HUES6 (cell line): ENCODE measurements at regions not wholly inside any gene's neighbourhood (a gene's known extent, or its start where the extent isn't known, plus 50 kb on each side); places are given as distances from the start of the nearest gene placed in this dataset.
A peak's percentile ranks its signal among the peaks of the same experiment; 100 is the strongest.
"Not testable (repeated sequence)": the region's sequence is repeated elsewhere in the genome, so short reads cannot be mapped to it uniquely, and the experiment has no call there.

ENCODE experiments used
- H3K27ac ChIP-seq: 2 replicates; pipeline ENCODE4 v1.7.0; 2013; ENCODE audit warnings: low read depth, mild to moderate bottlenecking, low read length, inconsistent platforms
- H3K27me3 ChIP-seq: 2 replicates; pipeline ENCODE4 v1.6.1; 2013; ENCODE audit warnings: low read length; ENCODE audit not compliant: control insufficient read depth, insufficient read depth
- H3K36me3 ChIP-seq: 2 replicates; pipeline ENCODE4 v1.6.1; 2013; ENCODE audit warnings: low read length; ENCODE audit not compliant: control insufficient read depth, insufficient read depth
- H3K4me1 ChIP-seq: 2 replicates; pipeline ENCODE4 v1.6.1; 2013; ENCODE audit warnings: low read length; ENCODE audit not compliant: control insufficient read depth, insufficient read depth
- H3K4me3 ChIP-seq: 2 replicates; pipeline ENCODE4 v1.5.1; 2013; ENCODE audit warnings: low read depth, low read length
- H3K9ac ChIP-seq: one replicate; pipeline ENCODE4 v1.6.1; 2013; ENCODE audit warnings: mild to moderate bottlenecking, low read length
- H3K9me3 ChIP-seq: 2 replicates; pipeline ENCODE4 v1.6.1; 2013; ENCODE audit warnings: low read depth, low read length; ENCODE audit not compliant: control insufficient read depth, insufficient read depth

DNA sequence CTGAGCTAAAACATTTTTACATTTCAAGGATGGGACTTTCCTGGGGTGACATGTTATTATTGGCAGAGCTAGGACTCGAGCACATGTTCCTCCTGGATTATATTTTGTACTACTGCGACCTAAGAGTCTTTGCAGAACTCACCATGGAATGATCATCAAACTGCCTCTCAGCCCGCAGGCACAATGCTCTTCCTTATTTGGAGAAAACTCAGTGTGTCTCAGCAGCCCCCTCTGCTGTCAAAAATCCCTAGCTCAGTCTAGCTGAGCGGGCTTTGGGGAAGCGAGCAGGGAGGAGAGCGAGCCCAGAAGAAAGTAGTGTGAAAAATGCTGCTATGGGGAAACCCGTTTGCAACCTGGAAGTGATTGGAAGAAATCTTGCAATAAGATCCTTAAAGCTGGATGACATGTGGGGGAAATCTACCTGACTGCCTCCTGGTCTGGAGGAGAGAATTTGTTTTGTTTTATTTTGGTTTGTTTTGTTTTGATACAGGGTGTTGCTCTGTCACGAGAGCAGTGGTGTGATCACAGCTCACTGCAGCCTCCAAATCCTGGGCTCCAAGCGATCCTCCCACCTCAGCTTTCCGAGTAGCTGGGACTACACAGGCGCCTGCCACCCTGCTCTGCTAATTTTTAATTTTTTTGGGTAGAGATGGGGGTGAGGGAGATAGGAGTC, 89.9 kb upstream of the CLINT1 start:
- no peak overlapping the region for H3K4me3 ChIP-seq
- H3K27ac ChIP-seq, result peak overlapping the region; percentile 38; the same call in 1 of the 2 replicates
- peak overlapping the region; percentile 45 for H3K9ac ChIP-seq

DNA sequence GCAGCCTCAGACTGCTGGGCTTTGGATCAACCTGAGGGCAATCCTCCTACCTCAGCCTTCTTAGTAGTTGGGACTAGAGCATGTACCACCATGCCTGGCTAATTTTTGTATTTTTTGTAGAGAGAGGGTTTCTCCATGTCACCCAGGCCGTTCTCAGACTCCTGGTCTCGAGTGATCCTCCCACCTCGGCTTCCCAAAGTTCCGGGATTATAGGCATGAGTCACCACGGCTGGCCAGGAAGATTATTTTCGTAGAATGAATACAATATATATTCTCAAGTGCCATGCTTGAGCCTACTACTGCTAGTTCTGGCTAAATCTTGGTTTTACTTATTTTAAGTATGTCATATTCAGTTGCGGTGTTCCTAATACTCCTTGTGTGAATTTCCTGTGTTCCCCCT, 88.2 kb upstream of the CLINT1 start:
- H3K9ac ChIP-seq, result no peak overlapping the region
- no peaks in the 10 kb centered on the region for H3K36me3 ChIP-seq
- H3K27me3 ChIP-seq, result no peaks in the 10 kb centered on the region
- H3K4me1 ChIP-seq, result peaks cover 39% of the 10 kb centered on the region
- peak overlapping the region; percentile 12; the same call in 1 of the 2 replicates for H3K27ac ChIP-seq
- no peaks in the 10 kb centered on the region for H3K9me3 ChIP-seq
- H3K4me3 ChIP-seq, result no peak overlapping the region

More for the DNA sequence above, 89.9 kb upstream of the CLINT1 start:
- no peaks in the 10 kb centered on the region for H3K27me3 ChIP-seq
- peaks cover 29% of the 10 kb centered on the region for H3K4me1 ChIP-seq
- H3K9me3 ChIP-seq, result no peaks in the 10 kb centered on the region
- no peaks in the 10 kb centered on the region for H3K36me3 ChIP-seq

- not testable (repeated sequence) for H3K27ac ChIP-seq, H3K4me3 ChIP-seq, H3K36me3 ChIP-seq, H3K9me3 ChIP-seq, H3K27me3 ChIP-seq
- H3K9ac ChIP-seq, result peak overlapping the region; percentile 50
- peaks cover 39% of the 10 kb centered on the region for H3K4me1 ChIP-seq
These were observed 86.9 kb upstream of the CLINT1 start for GRCh38 chr5:157945822-157946221.

DNA sequence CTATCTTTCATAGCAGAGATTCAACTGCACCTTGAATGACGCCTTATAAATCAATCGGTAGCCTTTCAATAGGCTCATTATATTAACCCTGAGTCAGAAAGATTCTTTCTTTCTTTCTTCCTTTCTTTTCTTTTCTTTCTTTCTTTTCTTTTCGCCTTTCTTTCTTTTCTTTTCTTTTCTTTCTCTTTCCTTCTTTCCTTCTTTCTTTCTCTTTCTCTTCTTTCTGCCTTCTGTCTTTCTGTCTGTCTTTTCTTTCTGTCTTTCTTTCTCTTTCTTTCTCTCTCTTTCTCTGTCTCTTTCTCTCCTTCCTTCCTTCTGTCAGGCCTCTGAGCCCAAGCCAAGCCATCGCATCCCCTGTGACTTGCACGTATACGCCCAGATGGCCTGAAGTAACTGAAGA, 86.0 kb upstream of the CLINT1 start:
- peaks cover 39% of the 10 kb centered on the region for H3K4me1 ChIP-seq
- no peaks in the 10 kb centered on the region for H3K27me3 ChIP-seq
- H3K9ac ChIP-seq, result peak overlapping the region; percentile 45
- no peaks in the 10 kb centered on the region for H3K9me3 ChIP-seq
- peak overlapping the region; percentile 73; the same call in 1 of the 2 replicates for H3K27ac ChIP-seq
- H3K36me3 ChIP-seq, result no peaks in the 10 kb centered on the region
- H3K4me3 ChIP-seq, result no peak overlapping the region

DNA sequence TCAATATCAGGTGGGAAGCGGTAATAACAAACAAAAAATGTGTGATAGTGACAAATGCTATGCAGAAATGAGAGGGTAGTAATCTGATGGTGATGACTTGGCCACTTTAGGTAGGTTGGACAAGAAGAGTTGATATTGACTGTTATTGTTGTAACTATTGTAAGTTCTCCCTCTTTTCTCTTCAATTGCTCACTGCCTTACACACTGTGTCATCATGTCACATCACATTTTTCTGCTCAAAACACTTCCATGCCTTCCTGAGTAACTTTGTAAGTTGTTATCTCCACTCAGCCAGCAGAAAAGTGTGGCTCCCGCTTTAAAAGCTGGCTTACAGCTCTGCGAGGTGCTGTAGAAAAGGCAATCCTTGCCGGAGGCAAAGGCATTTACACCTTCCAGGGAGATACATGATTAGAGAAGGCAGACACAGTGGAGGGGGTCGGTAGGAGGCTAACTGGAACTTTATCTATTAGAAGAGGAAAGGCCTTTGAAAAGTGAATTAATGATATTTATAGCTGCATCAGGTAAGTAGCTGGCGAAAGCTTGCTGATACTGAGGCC, 85.2 kb upstream of the CLINT1 start:
- H3K27me3 ChIP-seq, result no peaks in the 10 kb centered on the region
- peak overlapping the region; percentile 73; the same call in 1 of the 2 replicates for H3K27ac ChIP-seq
- H3K9me3 ChIP-seq, result no peaks in the 10 kb centered on the region
- H3K9ac ChIP-seq, result peak overlapping the region; percentile 45
- no peaks in the 10 kb centered on the region for H3K36me3 ChIP-seq
- no peak overlapping the region for H3K4me3 ChIP-seq
- peaks cover 37% of the 10 kb centered on the region for H3K4me1 ChIP-seq

DNA sequence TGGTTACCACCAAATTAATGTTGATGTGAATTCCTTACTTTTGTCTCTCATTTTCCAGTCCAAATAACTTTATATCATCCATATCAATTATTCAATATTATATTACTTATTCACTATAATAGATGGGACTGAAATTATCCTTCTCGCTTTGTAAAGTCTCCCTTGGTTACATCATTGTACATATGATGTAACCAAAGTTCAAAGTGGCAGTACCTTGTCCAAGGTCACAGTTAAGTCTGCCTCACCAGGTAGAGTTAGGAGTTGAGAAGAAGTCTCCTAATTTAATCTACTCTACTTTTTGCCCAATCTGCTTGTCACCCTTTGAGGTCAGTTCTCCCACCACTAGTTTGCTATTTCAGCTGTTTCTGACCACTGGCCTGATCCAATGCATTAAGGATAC, 83.7 kb upstream of the CLINT1 start:
- H3K9ac ChIP-seq, result no peak overlapping the region
- H3K4me3 ChIP-seq, result no peak overlapping the region
- H3K4me1 ChIP-seq, result peaks cover 28% of the 10 kb centered on the region
- no peaks in the 10 kb centered on the region for H3K9me3 ChIP-seq
- no peaks in the 10 kb centered on the region for H3K36me3 ChIP-seq
- H3K27me3 ChIP-seq, result no peaks in the 10 kb centered on the region
- no peak overlapping the region for H3K27ac ChIP-seq

DNA sequence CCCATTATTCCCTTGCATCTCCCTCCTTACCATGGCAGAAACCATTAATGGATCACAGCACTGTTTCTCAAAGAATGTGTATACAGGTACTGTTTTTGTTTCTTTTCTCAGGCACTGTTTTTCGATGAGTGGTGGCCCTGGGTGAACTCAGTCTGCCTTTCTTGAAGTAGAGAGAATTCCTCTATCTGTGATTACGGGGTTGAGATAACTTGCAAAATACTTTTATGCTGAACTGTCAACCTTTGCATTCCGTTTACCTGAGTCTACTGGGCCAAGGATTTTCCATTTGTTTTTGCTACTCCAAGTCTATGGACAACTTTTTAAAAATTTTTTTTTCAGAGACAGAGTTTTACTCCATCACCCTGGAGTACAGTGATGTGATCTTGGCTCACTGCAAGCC, 82.7 kb upstream of the CLINT1 start:
- H3K9ac ChIP-seq, result no peak overlapping the region
- no peaks in the 10 kb centered on the region for H3K36me3 ChIP-seq
- no peak overlapping the region for H3K27ac ChIP-seq
- H3K27me3 ChIP-seq, result no peaks in the 10 kb centered on the region
- H3K4me1 ChIP-seq, result peaks cover 22% of the 10 kb centered on the region
- H3K4me3 ChIP-seq, result no peak overlapping the region
- 0 out of 2 replicates have a peak, but pooled peaks cover 4% of the 10 kb centered on the region for H3K9me3 ChIP-seq

GRCh38 chr5:157938101-157938500, 79.2 kb upstream of the CLINT1 start:
- not testable (repeated sequence) for H3K27ac ChIP-seq, H3K9me3 ChIP-seq, H3K9ac ChIP-seq, H3K4me1 ChIP-seq, H3K4me3 ChIP-seq, H3K36me3 ChIP-seq, H3K27me3 ChIP-seq

- H3K27me3 ChIP-seq, H3K27ac ChIP-seq, H3K36me3 ChIP-seq: not testable (repeated sequence)
These were observed 78.0 kb upstream of the CLINT1 start for GRCh38 chr5:157936776-157937501.

DNA sequence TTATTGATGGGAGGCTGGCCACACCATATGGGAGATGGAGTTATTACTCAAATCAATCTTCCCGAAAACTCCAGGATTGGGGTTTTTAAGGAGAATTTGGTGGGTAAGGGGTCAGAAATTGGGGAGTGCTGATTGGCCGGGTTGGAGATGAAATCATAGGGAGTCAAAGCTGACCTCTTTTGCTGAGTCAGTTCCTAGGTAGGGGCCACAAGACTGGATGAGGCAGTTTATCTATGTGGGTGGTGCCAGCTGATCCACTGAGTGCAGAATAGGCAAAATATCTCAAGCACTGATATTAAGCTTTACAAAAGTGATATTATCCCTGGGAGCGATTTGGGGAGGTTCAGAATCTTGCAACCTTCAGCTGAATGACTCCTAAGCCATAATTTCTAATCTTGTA, 75.7 kb upstream of the CLINT1 start:
- no peaks in the 10 kb centered on the region for H3K36me3 ChIP-seq
- no peaks in the 10 kb centered on the region for H3K27me3 ChIP-seq
- no peak overlapping the region for H3K9ac ChIP-seq
- no peak overlapping the region for H3K27ac ChIP-seq
- 0 out of 2 replicates have a peak, but pooled peaks cover 5% of the 10 kb centered on the region for H3K9me3 ChIP-seq
- no peak overlapping the region for H3K4me3 ChIP-seq
- no peaks in the 10 kb centered on the region for H3K4me1 ChIP-seq

More at GRCh38 chr5:157936776-157937501, 78.0 kb upstream of the CLINT1 start:
- H3K4me3 ChIP-seq, H3K4me1 ChIP-seq, H3K9me3 ChIP-seq, H3K9ac ChIP-seq: not testable (repeated sequence)

DNA sequence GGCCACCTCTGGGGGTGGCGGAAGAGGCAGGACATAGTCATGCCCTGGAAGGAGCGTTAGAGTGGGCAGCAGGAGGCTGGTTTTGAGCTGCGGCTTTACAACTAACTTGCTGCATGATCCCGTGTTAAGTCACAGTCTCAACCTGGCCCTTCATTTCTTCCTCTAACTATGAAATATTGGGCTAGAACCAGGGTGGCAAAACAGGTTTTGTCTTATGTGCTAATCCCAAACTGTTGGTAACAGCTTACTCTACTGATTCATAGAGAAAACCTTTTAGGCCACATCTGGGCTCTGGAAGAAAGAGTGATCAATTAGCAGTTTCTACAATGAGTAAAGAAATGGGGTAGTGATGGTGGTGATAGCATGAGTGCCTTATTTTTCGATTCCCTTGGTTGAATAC, 74.1 kb upstream of the CLINT1 start:
- no peak overlapping the region for H3K4me3 ChIP-seq

More for the DNA sequence above, 74.1 kb upstream of the CLINT1 start:
- H3K27ac ChIP-seq, result no peak overlapping the region
- no peak overlapping the region for H3K9ac ChIP-seq
- no peaks in the 10 kb centered on the region for H3K4me1 ChIP-seq
- no peaks in the 10 kb centered on the region for H3K36me3 ChIP-seq
- H3K9me3 ChIP-seq, result 0 out of 2 replicates have a peak, but pooled peaks cover 5% of the 10 kb centered on the region
- no peaks in the 10 kb centered on the region for H3K27me3 ChIP-seq
